C4-2B (cell line): ENCODE measurements at regions not wholly inside any gene's neighbourhood (a gene's known extent, or its start where the extent isn't known, plus 50 kb on each side); places are given as distances from the start of the nearest gene placed in this dataset.

Experiments
- ZFX ChIP-seq: fragments of 450-650 bp; IDR thresholded peaks from 2 replicates; pipeline ENCODE4 v1.6.1; 2017
- TF ChIP-seq, protein P1 (sequence below): fragments of 450-650 bp; conservative IDR thresholded peaks from 2 replicates; pipeline ENCODE4 v1.5.1; 2017; ENCODE audit warnings: mild to moderate bottlenecking

DNA sequence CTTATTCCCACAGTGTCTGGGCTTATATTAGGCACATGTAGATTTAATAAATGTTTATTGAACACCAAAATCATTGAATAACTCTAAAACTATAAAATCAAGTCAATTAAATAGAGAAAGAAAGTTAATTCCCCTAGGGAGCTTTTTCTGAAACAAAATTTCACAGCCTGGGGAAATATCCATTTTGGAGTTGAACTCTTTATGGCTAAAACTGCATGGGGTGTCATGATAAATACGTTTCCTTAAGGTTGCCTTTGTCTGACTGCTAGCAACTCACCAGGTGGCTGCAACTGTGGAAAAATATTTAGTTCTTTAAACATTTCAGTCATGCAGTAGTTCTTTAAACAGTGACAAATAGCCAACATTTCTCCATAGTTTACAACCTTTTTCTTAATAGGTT is 496.1 kb downstream of the LRRIQ3 start:
- TF ChIP-seq, protein P1, sequence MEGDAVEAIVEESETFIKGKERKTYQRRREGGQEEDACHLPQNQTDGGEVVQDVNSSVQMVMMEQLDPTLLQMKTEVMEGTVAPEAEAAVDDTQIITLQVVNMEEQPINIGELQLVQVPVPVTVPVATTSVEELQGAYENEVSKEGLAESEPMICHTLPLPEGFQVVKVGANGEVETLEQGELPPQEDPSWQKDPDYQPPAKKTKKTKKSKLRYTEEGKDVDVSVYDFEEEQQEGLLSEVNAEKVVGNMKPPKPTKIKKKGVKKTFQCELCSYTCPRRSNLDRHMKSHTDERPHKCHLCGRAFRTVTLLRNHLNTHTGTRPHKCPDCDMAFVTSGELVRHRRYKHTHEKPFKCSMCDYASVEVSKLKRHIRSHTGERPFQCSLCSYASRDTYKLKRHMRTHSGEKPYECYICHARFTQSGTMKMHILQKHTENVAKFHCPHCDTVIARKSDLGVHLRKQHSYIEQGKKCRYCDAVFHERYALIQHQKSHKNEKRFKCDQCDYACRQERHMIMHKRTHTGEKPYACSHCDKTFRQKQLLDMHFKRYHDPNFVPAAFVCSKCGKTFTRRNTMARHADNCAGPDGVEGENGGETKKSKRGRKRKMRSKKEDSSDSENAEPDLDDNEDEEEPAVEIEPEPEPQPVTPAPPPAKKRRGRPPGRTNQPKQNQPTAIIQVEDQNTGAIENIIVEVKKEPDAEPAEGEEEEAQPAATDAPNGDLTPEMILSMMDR: no peak
- TF ChIP-seq ZFX: no peak
